OCI-LY1 (cell line): ENCODE measurements at regions not wholly inside any gene's neighbourhood (a gene's known extent, or its start where the extent isn't known, plus 50 kb on each side); places are given as distances from the start of the nearest gene placed in this dataset.

Experiments
- CTCF ChIP-seq: fragments of 200-600 bp; sonication (generic), shearing (Covaris generic); IDR thresholded peaks from 2 replicates; pipeline ENCODE4 v1.5.1; 2017; ENCODE audit warnings: mild to moderate bottlenecking, antibody characterized with exemption, low read length, moderate library complexity, mixed read lengths
- EZH2 ChIP-seq: fragments of 200-600 bp; sonication (generic), shearing (Covaris generic); IDR thresholded peaks from 2 replicates; pipeline ENCODE4 v1.8.0; 2017; ENCODE audit warnings: borderline replicate concordance, mixed run types, mild to moderate bottlenecking, antibody characterized with exemption, low read length, moderate library complexity, mixed read lengths

- no peak for TF ChIP-seq CTCF
- no peak for TF ChIP-seq EZH2
Measured at GRCh38 chr11:38884145-38884865, 2286.3 kb upstream of the RAG2 start.
